ENCODE measurements at regions not wholly inside any gene's neighbourhood (a gene's known extent, or its start where the extent isn't known, plus 50 kb on each side); places are given as distances from the start of the nearest gene placed in this dataset.

DNA sequence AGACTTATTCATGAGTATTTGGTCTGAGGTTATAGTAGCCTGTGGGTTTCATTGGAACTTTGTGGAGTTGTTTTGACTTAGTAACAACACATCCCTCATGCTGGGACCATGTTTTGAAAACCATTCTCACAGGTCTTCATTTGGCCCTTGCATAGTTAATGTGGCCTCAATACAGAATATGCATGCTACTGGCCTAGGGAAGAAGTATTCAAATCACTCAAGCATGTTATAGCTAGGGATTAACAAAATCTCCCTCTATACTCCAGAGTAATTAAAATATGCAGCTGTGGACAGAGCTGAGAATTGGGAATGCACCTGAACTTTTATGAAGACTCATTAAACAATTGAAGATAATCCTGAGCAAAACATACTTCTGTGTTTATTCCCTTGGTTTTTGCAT, 325.5 kb upstream of the CHAC2 start:
- TF ChIP-seq, protein P1, sequence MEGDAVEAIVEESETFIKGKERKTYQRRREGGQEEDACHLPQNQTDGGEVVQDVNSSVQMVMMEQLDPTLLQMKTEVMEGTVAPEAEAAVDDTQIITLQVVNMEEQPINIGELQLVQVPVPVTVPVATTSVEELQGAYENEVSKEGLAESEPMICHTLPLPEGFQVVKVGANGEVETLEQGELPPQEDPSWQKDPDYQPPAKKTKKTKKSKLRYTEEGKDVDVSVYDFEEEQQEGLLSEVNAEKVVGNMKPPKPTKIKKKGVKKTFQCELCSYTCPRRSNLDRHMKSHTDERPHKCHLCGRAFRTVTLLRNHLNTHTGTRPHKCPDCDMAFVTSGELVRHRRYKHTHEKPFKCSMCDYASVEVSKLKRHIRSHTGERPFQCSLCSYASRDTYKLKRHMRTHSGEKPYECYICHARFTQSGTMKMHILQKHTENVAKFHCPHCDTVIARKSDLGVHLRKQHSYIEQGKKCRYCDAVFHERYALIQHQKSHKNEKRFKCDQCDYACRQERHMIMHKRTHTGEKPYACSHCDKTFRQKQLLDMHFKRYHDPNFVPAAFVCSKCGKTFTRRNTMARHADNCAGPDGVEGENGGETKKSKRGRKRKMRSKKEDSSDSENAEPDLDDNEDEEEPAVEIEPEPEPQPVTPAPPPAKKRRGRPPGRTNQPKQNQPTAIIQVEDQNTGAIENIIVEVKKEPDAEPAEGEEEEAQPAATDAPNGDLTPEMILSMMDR (IDR thresholded peaks at IDR 0.05), result no peak
- no peak overlapping the region for H3K4me3 ChIP-seq

DNA sequence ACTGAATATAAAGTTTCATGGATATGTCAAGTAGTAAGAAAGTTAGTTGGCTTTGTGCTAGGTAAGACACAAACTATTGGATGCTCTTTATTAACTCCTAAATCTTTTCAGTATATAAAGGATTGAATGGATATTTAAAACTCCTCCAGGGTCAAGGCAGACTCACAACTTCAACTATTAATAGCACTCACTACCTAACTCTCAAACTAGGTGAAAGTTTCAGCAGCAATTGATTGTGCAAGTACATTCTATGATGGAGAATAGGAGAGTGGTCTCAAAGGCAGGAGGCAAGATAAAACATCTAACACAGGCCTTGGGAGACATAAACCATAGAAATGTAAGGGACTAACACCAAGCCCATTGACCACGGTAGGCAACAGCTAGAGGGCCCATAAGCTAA, 328.9 kb upstream of the CHAC2 start:
- WGBS, 3 donors, result 82 to 92% (median 88%) methylated on average over 1 of the region's 1 CpG
- no peaks in the 10 kb centered on the region for H3K27me3 ChIP-seq (ENCODE audit: insufficient read depth in 3 of 3, low read length in 2 of 3)
- intact Hi-C loops (cut with DNase I), result no loop called here
- no peaks in the 10 kb centered on the region for H3K9me3 ChIP-seq
- ATAC-seq, result no peak
- H3K4me3 ChIP-seq, result no peak overlapping the region
- H3K36me3 ChIP-seq (ENCODE audit: insufficient read depth in 1 of 2, low read depth in 1 of 2), result no peaks in the 10 kb centered on the region
- H3K27ac ChIP-seq, result no peak overlapping the region
- TF ChIP-seq, protein P1 (IDR thresholded peaks at IDR 0.05), result no peak
- no peaks in the 10 kb centered on the region for H3K4me1 ChIP-seq
- no peak for DNase-seq

More for the DNA sequence above, 325.5 kb upstream of the CHAC2 start:
- H3K27me3 ChIP-seq (ENCODE audit: insufficient read depth in 3 of 3, low read length in 2 of 3), result no peaks in the 10 kb centered on the region
- intact Hi-C loops (cut with DNase I), result no loop called here
- H3K27ac ChIP-seq, result no peak overlapping the region
- H3K4me1 ChIP-seq, result no peaks in the 10 kb centered on the region
- no peaks in the 10 kb centered on the region for H3K36me3 ChIP-seq (ENCODE audit: insufficient read depth in 1 of 2, low read depth in 1 of 2)
- no peak for ATAC-seq
- no peak for DNase-seq
- no peaks in the 10 kb centered on the region for H3K9me3 ChIP-seq

DNA sequence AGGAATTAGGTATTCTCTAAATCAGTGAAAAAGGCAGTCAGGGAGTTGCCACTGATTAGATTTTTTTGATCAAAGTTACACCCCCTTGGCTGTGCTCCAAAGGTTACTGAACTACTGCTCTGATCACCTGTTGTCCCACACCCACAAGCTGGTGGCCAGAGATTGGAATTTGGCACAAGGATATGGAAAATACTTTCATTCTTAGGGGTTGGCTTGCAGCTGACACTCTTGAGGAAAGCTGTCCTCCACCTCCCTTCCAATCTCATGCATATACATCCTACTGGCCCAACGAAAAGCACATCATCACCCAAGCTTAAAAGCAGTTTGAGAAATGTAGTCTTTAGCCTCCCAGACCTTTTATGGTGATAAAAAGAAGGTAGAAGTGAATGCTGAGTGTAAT, 329.5 kb upstream of the CHAC2 start:
- Histone ChIP-seq H3K27me3 (ENCODE audit: insufficient read depth in 3 of 3, low read length in 2 of 3) (no peaks in the 10 kb centered on the region), H3K4me3 (no peak overlapping the region), H3K9me3 (no peaks in the 10 kb centered on the region), H3K27ac (no peak overlapping the region), H3K36me3 (ENCODE audit: insufficient read depth in 1 of 2, low read depth in 1 of 2) (no peaks in the 10 kb centered on the region), H3K4me1 (no peaks in the 10 kb centered on the region)
- TF ChIP-seq, protein P1 (IDR thresholded peaks at IDR 0.05), result no peak
- DNase-seq (no peak), ATAC-seq (no peak)
- intact Hi-C loops (cut with DNase I), result no loop called here
- WGBS, 3 donors, result 19 to 23% (median 19%) methylated on average over 1 of the region's 1 CpG

DNA sequence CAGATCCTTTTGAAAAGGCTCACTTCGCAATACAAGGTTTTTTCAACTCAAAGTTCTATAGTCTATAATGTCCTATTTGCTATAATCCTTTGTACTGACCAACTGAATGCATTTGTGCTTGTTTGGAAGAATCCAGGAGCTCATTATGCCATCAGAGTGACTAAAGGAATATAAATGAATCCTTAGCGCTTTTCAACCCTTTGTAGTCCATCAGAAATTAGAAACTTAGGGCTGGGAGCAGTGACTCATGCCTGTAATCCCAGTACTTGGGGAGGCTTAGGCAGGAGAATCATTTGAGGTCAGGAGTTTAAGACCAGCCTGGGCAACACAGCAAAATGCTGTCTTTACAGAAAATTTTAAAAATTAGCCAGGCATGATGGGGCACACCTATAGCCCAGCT, 330.2 kb upstream of the CHAC2 start:
- H3K9me3 ChIP-seq, result no peaks in the 10 kb centered on the region
- no peak for DNase-seq

DNA sequence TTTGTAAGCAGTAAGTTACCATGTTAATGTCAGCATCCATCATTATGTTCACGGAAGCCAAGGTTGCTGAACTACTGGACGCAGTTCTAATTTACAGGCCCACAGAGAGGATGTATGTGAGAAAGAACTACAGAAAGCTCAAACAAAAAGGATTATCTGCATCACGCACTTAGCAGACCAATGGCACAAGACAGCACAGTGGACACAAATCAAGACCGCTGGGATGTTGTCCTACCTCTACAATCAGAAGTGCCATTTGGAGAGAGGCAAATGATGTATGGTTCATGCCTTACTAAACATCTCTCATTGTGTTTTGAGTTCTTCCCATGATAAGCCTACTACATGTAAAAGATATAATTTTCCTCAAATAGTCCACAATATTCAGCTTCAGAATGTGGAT, 330.7 kb upstream of the CHAC2 start:
- ATAC-seq (no peak), DNase-seq (no peak)
- intact Hi-C loops (cut with DNase I), result no loop called here
- TF ChIP-seq, protein P1 (IDR thresholded peaks at IDR 0.05), result no peak
- Histone ChIP-seq H3K4me1 (no peaks in the 10 kb centered on the region), H3K4me3 (no peak overlapping the region), H3K27me3 (ENCODE audit: insufficient read depth in 3 of 3, low read length in 2 of 3) (no peaks in the 10 kb centered on the region), H3K9me3 (no peaks in the 10 kb centered on the region), H3K36me3 (ENCODE audit: insufficient read depth in 1 of 2, low read depth in 1 of 2) (no peaks in the 10 kb centered on the region), H3K27ac (no peak overlapping the region)
- 83 to 86% (median 84%) methylated on average over 4 of the region's 4 CpGs for WGBS, 3 donors

More for the DNA sequence above, 330.2 kb upstream of the CHAC2 start:
- no peaks in the 10 kb centered on the region for H3K27me3 ChIP-seq (ENCODE audit: insufficient read depth in 3 of 3, low read length in 2 of 3)
- H3K27ac ChIP-seq, result no peak overlapping the region
- 86 to 90% (median 87%) methylated on average over 2 of the region's 2 CpGs for WGBS, 3 donors
- intact Hi-C loops (cut with DNase I), result no loop called here
- H3K4me1 ChIP-seq, result no peaks in the 10 kb centered on the region
- H3K36me3 ChIP-seq (ENCODE audit: insufficient read depth in 1 of 2, low read depth in 1 of 2), result no peaks in the 10 kb centered on the region
- TF ChIP-seq, protein P1 (IDR thresholded peaks at IDR 0.05), result no peak
- no peak for ATAC-seq
- no peak overlapping the region for H3K4me3 ChIP-seq

Data from psoas muscle (tissue), 7 donors.